ENCODE measurements at regions not wholly inside any gene's neighbourhood (a gene's known extent, or its start where the extent isn't known, plus 50 kb on each side); places are given as distances from the start of the nearest gene placed in this dataset.
"Not testable (repeated sequence)": the region's sequence is repeated elsewhere in the genome, so short reads cannot be mapped to it uniquely, and the experiment has no call there.

DNA sequence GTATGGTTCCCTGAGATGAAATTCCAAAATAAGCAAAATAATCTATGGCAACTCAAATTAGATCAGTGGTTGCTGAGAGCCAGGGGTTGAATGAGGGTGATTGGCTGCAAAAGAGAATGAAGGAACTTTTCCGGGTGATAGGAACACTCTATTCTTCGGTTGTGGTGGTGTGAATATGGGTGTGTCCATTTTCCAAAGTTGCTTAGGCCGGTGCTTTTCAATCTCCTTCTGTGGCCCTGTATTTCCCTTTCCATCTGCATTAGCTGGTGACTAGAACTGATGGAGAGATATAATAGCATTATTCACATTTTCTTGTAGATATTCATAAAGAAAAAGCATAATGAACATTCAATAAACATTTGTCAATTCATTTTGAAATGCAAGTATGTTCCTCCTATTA lies 382.9 kb downstream of the TFEC start:
- DNase-seq (ENCODE audit: low spot score), result no peak

DNA sequence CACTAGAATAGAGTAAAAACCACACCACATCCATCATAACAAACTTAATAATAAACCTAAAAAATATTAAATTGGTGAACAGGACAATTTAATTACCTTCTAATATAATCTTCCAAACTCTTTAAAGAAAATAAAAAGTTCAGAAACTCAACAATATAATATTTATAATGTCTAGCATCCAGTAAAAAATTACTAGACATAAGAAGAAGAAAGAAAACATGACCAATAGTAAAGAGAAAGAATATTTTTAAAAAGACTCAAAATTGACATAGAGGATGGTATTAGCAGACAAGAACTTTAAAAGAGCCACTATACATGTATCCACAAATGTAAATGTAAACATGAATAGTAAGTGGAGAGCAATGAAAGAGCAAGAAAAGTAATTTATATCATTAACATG lies 388.4 kb downstream of the TFEC start:
- no peak for DNase-seq (ENCODE audit: low spot score)

DNA sequence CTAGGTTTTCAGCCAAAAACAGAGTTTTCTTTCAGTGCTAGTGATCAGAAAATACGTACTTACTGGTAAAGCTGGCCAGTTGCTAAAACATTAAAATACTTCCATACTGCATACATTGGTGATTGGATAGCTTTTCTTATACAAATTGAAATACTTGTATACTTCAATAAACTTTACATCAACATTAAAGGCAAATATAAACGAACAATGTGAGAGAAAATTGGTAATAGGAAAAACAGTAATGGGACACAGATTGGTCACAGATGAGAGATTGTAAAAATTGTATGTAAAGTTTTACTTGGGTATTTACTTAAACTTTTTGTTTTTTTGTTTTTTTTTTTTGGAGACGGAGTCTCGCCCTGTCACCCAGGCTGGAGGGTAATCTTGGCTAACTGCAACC lies 391.7 kb downstream of the TFEC start:
- no peak for DNase-seq (ENCODE audit: low spot score)

DNA sequence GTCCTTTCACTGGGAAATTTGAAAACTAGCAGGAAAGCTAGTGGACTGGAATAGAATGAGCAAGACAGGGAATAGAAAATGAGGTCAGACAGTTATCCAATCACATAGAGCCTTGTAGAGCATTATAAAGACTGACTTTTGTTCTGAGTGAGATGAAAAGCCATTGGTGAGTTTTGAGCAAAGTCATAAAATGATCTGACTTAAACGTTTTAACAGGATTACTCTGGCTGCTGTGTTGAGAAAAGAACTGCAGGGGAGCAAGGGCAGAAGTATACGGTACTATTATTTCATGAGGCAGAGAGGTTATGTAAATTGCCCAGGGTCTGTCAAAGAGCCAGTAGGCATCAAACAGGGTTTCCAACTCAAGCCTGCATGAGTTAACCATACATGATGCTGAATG lies 393.4 kb downstream of the TFEC start:
- DNase-seq (ENCODE audit: low spot score), result no peak

DNA sequence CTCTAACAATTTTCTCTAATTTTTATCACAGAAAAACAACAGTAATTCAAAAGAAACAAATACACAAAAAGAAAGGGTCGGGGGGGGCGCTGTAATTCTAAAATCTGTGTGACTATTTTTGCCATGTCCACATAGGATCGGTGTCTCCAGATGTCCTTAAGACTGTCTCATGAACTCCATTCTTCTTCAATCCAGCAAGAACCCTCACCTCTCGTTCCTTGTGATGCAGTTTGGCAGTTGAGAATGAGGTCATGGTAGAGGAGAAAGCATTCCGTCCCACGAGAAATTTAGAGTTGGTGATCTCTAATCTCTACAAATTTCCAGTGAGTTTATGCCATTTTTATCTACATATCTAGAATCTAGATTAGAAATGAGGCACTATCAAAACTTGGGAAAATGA lies 394.7 kb downstream of the TFEC start:
- DNase-seq (ENCODE audit: low spot score), result no peak

DNA sequence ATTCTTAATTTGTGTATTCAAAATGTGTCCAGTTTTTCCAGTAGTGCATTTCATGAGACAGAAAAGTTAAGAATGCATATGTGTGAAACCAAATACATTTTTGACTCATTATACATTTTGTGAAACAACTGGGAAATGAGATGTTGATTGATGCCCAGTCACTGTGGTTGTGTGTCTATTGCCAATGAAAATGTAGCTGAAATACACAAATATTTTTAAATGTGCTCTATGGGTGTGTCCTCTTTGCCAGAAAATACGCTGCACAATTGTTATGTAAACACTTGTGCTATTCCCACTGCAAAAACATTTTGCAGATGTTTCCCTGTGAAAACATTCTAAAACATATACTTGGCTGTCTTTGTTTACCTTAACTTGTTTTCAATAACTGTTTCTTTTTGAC lies 395.2 kb downstream of the TFEC start:
- DNase-seq (ENCODE audit: low spot score), result no peak

DNA sequence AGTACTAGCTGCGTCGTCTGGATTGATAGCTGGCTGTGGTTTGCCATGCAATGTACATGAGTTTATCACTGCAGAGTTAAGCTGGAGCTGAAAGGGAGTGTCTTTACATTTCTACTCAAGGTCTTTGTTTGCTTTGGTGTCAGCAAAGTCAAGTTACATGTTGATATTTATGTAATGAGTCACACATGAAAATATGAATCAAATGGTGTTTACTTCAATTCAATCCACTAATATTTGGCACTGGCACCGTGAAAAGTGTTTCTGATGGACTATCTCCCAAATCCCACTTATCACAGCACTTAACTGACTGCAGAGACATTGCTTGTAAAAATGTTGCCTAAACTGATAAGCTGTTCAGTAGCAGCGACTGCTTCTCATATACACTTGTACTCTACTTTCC lies 395.9 kb downstream of the TFEC start:
- DNase-seq (ENCODE audit: low spot score), result no peak

DNA sequence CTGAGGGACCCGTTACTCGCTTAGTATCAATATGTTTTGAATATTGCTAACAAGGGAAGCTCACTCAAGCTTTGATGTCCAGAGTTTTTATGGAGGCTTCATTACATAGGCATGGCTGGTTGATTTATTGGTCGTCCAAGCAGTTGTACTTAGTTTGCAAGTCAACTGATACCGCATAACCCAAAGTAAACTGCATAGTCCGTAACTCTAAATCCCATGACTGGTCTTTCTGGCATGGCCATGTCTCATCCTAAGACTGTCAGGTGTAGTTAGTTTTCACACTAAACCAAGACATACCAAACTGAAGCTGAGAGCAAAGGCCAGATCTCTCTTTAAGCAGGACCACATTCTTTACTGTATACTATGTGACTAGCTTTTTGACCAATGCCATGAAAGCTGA lies 397.9 kb downstream of the TFEC start:
- no peak for DNase-seq (ENCODE audit: low spot score)

DNA sequence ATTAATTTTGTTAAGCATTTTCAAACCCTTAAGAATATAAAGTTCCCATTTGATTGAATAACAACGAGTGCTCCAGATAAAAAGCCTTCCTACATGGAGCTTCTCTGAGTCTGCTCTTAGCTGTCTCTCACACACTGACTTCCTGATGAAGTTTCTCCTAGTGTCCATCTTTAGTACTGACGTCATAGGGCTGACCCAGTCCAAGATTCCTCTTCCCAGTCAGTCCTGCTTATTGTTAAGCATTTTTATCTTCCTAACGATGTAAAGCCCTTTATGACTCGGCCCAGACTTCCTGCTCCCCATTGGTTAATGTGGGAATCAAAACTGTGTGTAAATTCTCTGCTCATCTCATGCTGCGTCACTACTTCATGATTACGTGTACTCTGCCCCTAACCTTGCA lies 398.8 kb downstream of the TFEC start:
- no peak for DNase-seq (ENCODE audit: low spot score)

DNA sequence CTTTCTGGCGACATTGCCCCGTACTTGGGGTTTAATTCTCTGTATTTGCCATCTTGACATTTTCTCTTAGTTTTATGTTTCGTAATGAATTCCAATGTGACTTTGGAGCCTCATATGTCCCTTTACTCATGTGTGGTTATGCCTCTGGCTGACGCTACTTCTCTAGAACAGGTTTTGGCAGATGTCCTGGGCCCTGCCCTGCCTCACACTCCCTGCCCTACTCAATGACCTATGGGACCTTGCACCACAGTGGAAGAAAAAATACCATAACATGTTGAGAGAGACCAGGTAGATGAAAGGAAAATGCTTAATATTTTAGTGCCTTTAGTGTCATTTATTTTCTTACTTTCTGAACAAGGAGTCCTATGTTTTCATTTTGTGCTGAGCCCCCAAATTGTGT lies 400.5 kb downstream of the TFEC start:
- DNase-seq (ENCODE audit: low spot score), result no peak

DNA sequence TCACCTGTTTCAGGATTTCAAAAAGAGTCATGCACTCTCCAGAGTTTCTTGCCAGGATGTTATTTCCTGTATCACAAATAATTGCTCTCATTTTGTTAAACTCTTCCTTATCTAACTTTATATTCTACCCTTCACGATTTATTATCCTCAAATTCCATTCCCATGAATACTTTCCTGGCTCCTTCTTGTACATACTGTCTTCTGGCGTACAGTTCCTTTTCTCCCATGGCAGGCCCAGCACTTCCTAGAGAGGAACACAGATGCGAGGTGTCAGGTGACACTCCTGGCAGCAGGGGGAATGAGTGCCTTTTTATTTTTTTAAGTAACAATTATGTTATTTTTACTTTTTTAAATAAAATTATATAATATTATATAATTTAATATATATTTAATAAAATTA lies 411.9 kb downstream of the TFEC start:
- DNase-seq (ENCODE audit: low spot score), result no peak

DNA sequence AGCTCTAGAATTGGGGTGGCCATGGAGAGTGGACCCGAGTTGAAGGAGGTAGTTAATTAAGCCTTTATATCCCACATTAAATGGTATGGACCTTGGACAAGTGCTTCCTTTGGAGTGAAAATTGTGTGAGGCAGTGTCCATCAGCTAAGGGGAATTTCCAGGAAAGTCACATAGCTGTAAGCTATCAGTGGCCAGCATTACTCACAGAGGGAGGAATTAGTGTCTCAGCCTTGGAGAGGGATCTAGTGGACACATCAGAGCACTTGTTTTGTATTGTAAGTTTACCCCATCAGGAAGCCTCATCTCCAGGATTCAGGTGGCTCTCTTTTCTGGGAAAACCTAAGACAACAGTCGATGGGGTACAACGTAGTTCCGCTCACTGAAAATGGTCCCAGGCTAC lies 416.7 kb downstream of the TFEC start:
- DNase-seq (ENCODE audit: low spot score), result no peak

DNA sequence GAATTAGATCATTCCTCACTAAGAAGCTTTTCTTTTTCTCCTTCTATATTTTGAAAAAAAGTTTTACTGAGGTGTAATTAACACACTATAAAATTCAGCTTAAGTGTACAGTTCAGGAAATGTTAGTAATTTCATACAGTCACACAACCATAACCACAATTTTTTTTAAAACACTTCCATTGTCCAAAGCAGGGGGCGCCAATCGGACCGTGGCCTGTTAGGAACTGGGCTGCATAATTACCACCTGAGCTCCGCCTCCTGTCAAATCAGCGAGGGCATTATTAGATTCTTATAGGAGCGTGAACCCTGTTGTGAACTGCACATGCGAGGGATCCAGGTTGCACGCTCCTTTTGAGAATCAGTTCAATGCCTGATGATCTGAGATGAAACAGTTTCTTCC lies 427.1 kb downstream of the TFEC start:
- DNase-seq (ENCODE audit: low spot score), result no peak

DNA sequence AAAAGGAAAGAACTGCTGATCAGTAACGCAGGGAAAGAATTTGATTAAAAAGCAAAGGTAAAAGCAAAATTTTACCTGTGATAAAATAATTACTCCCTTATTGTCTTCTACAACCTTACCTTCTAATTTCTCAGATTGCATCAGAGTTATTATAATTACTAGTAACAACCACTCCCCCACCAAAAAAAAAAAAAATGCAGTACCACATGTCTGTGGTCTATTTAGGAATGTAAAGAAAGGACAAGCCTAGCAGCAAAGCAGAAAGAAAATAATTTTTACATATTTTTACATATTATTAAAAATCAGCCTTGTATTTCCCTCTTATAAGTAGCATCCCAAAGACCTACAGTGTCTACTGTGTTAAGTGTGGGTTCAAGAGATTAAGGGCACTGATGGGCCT lies 430.4 kb downstream of the TFEC start:
- no peak for DNase-seq (ENCODE audit: low spot score)

DNA sequence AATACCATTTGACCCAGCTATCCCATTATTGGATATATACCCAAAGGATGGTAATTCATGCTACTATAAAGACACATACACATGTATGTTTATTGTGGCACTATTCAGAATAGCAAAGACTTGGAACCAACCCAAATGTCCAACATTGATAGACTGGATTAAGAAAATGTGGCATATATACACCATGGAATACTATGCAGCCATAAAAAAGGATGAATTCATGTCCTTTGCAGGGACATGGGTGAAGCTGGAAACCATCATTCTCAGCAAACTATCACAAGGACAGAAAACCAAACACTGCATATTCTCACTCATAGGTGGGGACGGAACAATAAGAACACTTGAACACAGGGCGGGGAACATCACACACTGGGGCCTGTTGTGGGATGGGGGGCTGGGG lies 431.4 kb downstream of the TFEC start:
- DNase-seq (ENCODE audit: low spot score), result not testable (repeated sequence)

DNA sequence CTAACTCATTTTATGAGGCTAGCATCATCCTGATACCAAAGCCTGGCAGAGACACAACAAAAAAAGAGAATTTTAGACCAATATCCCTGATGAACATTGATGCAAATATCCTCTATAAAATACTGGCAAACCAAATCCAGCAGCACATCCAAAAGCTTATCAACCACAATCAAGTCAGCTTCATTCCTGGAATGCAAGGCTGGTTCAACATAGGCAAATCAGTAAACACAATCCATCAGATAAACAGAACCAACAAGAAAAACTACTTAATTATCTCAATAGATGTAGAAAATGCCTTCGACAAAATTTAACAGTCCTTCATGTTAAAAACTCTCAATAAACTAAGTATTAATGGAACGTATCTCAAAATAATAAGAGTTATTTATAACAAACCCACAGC lies 433.3 kb downstream of the TFEC start:
- DNase-seq (ENCODE audit: low spot score), result not testable (repeated sequence)

DNA sequence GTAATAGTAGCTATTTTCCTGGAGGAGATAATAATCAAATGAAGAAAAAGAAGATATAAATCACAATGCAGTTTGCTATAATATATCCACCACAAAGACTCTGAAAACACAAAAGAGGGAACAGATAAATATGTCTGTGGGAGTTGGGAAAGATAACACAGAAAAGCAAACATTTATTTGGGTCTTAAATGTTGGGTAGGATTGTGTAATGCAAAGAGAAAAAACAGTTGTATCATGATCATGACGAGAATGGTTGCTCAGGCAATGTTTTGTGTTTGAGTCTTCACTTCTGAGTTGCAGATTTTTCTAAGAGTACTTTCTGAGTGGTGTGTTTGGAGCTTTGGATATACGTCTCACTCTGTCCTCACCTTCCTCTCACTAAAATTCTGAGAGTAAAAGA lies 437.5 kb downstream of the TFEC start:
- no peak for DNase-seq (ENCODE audit: low spot score)

DNA sequence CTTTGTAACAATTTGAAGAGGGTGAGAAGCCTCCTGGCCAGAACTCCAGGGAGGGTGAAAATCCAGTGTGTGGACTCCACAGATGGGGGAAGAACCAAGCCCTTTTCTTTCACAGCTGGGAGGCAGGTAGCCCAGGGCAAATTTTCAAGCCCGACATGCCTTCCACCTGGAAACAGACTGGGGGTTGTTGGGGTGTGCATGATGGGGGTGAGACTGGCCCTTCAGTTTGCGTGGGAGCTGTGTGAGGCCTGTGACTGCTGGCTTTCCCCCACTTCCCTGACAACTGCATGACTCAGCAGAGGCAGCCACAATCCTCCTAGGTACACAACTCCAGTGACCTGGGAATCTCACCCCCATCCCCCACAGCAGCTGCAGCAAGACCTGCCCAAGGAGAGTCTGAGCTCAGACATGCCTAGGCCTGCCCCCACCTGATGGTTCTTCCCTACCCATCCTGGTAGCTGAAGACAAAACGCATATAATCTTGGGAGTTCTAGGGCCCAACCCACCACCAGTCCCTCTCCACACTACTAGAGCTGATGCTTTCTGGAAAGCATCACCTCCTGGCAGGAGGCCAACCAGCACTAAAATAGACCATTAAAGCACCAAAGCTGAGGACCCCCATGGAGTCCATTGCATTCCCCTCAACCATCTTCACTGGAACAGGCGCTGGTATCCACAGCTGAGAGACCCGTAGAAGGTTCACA lies 445.4 kb downstream of the TFEC start:
- no peak for DNase-seq (ENCODE audit: low spot score)

DNA sequence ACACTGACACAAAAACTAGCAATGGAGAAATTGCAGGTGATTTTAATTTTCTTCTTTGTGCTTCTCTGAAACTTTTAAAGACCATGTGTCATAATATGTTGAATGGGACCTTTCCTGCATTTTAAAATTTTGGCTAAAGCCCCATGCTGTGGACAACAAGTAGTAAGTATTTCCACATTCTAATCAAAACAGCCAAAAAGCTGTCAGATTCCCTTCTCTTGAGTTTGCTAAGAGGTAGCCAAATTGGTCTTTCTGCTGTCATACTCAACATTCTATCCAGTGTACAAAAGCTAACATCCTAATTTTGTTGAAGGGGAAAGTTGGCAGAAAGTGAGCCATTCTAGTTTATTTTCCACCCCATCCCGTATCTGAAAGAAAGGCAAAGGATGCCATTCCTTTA lies 447.6 kb downstream of the TFEC start:
- DNase-seq (ENCODE audit: low spot score), result no peak

DNA sequence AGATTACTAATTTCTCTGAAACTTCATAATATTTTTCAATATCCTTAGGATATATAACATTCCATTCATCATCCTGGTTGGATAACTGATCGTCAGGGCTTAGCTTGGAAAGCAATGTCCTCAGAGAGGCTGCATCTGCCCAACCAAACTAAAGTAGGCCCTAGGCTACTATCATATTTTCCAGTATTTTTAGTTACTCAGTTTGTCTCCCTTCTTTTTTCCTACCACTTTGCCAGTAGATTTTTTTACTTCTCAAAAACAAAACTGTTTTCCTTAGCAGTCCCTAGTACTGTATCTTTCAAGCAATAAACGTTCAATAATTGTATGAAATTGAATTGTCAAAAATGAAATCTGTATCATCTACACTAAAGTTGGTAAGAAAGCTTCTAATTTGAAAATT lies 452.0 kb downstream of the TFEC start:
- no peak for DNase-seq (ENCODE audit: low spot score)

DNA sequence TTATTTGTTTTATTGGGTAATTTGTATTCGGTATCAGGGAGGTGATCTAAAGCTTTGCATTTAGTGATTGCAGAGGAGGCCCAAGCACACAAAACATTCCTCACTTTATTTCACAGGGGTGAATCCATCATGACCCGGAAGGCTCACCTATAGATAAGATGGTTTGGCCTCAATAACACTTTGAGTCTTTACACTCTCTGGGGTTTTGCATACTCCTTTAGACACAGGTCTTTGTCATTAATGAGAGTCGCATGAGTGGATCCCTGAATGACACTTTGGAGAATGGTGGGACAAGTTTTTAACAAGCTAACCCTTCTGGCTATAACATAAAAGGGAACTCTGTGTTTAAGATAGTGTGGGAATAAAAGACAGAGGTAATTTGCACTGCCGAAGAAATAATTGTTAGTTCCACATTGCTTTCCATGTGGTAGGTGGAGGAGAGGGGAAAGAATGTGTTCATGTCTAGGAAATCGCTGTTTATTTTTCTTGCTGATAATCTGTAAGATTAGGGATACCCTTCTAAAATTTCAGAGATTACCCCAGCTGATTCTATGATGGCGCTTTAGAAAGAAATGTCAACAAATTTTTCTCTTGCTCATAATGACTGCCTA lies 455.8 kb downstream of the TFEC start:
- DNase-seq (ENCODE audit: low spot score), result no peak

DNA sequence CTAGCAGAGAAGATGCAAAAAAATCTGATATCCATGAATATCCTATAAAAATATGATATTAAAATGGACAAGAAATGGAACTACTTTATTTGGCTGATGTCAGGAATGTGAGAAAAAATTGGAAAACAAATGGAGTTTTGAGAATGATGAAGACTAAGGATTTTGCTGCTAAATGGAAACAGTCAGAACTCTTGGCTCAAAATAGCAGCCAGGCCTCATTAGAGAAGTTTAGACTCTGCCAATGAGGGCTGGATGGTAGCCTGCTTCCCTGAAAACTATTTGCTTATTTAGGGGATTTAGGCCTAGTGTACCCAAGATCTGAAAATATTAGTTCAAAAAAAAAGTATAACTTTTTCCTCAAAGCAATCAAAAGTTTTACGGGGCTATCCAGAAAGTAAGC lies 458.5 kb downstream of the TFEC start:
- DNase-seq (ENCODE audit: low spot score), result no peak

DNA sequence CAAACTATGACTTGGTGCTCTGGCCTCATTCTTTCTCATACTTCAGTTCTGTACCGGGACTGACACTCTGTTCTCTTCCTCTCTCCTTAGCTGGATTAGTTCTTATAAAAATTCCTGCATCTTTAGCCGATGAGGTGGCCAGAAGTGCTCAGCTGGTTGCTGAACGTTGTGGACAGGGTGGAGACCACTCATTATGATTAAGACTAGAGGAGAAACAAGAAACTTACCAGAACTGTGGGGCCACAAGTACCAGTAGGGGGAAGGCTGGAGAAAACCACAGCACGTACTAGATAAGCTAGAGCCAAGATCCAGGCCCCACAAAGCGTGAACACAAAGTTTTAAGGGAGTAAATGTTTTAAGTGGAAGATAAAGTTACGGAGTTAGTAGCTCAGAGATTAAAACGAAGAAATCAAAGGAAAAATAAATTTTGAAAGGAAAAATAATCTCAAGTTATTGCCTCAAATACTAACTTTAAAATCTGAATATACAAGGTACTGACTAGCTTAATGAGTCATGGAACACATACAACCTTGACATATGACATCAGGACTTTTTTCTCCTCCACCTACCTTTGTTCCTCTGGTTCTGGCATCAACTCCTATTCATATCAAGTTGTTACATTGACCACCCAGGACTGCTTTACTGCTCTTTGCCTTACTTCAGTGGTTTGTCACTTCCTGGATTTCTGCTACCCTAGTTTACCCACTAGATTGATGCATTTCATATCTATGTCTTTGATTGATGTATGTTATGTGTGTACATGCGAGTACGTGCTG lies 469.0 kb downstream of the TFEC start:
- DNase-seq (ENCODE audit: low spot score), result no peak

DNA sequence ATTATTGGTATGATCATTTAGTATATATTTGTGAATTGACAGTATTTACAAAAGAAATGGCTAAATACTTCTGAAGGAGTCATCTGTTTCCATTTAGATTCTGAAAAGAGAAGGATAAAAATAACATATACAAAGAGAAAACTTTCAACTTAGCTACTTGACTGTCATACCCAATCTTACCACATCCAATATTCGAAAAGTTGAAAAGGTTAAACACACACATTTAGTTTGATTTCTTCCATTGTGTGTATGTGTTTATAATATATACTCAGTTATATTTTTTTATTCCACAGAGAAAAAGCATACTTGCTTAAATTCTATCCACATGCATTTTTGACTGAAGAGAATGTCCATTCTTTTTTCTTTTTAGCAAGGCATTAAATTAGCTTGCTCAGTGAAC lies 470.7 kb downstream of the TFEC start:
- no peak for DNase-seq (ENCODE audit: low spot score)
